Lung (tissue), 11 donors: ENCODE measurements at regions not wholly inside any gene's neighbourhood (a gene's known extent, or its start where the extent isn't known, plus 50 kb on each side); places are given as distances from the start of the nearest gene placed in this dataset.
A peak's percentile ranks its signal among the peaks of the same experiment; 100 is the strongest.
"Not testable (repeated sequence)": the region's sequence is repeated elsewhere in the genome, so short reads cannot be mapped to it uniquely, and the experiment has no call there.

Experiments
- ATAC-seq: fragments of 200-7000 bp; cut with Tn5 transposase; one replicate; pipeline ENCODE4 v1.9.1; 2020; ENCODE audit warnings: moderate number of reproducible peaks; ENCODE audit not compliant: insufficient read depth, low FRiP score
- DNase-seq, 3 donors: peaks; one replicate each; pipeline ENCODE4 v3.0.0-alpha.2; 2013 to 2017
- H3K27ac ChIP-seq, 2 donors: one replicate each; pipeline ENCODE4 v1.5.1; 2013; ENCODE audit warnings: mild to moderate bottlenecking in 2 of 2, moderate library complexity in 2 of 2, control low read depth in 1 of 2, inconsistent platforms in 1 of 2, low read depth in 1 of 2, low read length in 1 of 2
- H3K27me3 ChIP-seq, 3 donors: one replicate each; pipeline ENCODE4 v1.5.1; 2013; ENCODE audit warnings: low read length in 2 of 3; ENCODE audit not compliant: control insufficient read depth in 3 of 3, insufficient read depth in 3 of 3
- H3K36me3 ChIP-seq, 4 donors: one replicate each; pipeline ENCODE4 v1.5.1; 2013; ENCODE audit warnings: low read length in 4 of 4, mild to moderate bottlenecking in 1 of 4, moderate library complexity in 1 of 4; ENCODE audit not compliant: control insufficient read depth in 4 of 4, insufficient read depth in 4 of 4
- H3K4me1 ChIP-seq, 5 donors: one replicate each; pipeline ENCODE4 v1.5.1; 2013; ENCODE audit warnings: low read length in 5 of 5, mild to moderate bottlenecking in 2 of 5, moderate library complexity in 1 of 5; ENCODE audit not compliant: control insufficient read depth in 5 of 5, insufficient read depth in 5 of 5
- H3K4me3 ChIP-seq: one replicate; pipeline ENCODE4 v1.5.1; 2013; ENCODE audit warnings: mild to moderate bottlenecking, control low read depth, moderate library complexity
- H3K9ac ChIP-seq, 2 donors: one replicate each; pipeline ENCODE4 v1.5.1; 2013; ENCODE audit warnings: low read length in 2 of 2, control low read depth in 1 of 2; ENCODE audit not compliant: insufficient read depth in 1 of 2
- H3K9me3 ChIP-seq, 4 donors: one replicate each; pipeline ENCODE4 v1.5.1; 2013; ENCODE audit warnings: low read length in 3 of 4, mild to moderate bottlenecking in 1 of 4, moderate library complexity in 1 of 4; ENCODE audit not compliant: control insufficient read depth in 4 of 4, insufficient read depth in 3 of 4
- CTCF ChIP-seq: IDR thresholded peaks from 2 replicates; pipeline ENCODE4 v1.5.1; 2012; ENCODE audit warnings: mild to moderate bottlenecking; ENCODE audit errors: control extremely low read depth, extremely low read depth
- WGBS, 2 donors: extraction: QIAGEN DNeasy Blood & Tissue Kit; methylation state at CpG; one replicate each; pipeline ENCODE4 v1.1.7; 2013; 5-methylcytosine and 5-hydroxymethylcytosine counted together
- donor health status: control.
- donor health status: control.
- donor health status: Bipolar disorder and iron deficiency.
- donor health status: healthy.
- donor health status: DM: yes; HTN: yes; CAD: no.

- WGBS, 2 donors, result 2 to 3% methylated on average over 36 to 69 of the region's 69 CpGs
- H3K27ac ChIP-seq, result peak overlapping the region in 1 of 2 donors; percentile 33
- H3K36me3 ChIP-seq, result no peaks in the 10 kb centered on the region
- DNase-seq, result peak in 1 of 3 donors; percentile 19
- H3K9me3 ChIP-seq, result peaks cover 0 to 11% (median 0%) of the 10 kb centered on the region in 4 donors
- H3K4me1 ChIP-seq, result peaks cover 0 to 11% (median 0%) of the 10 kb centered on the region in 5 donors
- no peak for TF ChIP-seq CTCF
- peak overlapping the region; percentile 3 for H3K4me3 ChIP-seq
- H3K9ac ChIP-seq, result no peak overlapping the region
- H3K27me3 ChIP-seq, result peaks cover 0 to 61% (median 31%) of the 10 kb centered on the region in 3 donors
- peak; percentile 19 for ATAC-seq
These were observed 157.0 kb downstream of the BRD1 start for GRCh38 chr22:49670456-49671330.

GRCh38 chr22:49669969-49670455 lies 157.7 kb downstream of the BRD1 start:
- not testable (repeated sequence) for ATAC-seq, H3K9ac ChIP-seq, H3K27ac ChIP-seq, H3K36me3 ChIP-seq, DNase-seq
- H3K4me1 ChIP-seq, result peaks cover 0 to 12% (median 0%) of the 10 kb centered on the region in 5 donors
- peaks cover 0 to 11% (median 0%) of the 10 kb centered on the region in 4 donors for H3K9me3 ChIP-seq
- peak overlapping the region; percentile 3 for H3K4me3 ChIP-seq
- peaks cover 0 to 55% (median 29%) of the 10 kb centered on the region in 3 donors for H3K27me3 ChIP-seq
- WGBS, 2 donors, result 4% methylated on average over 31 to 33 of the region's 33 CpGs

- not testable (repeated sequence) for H3K4me3 ChIP-seq, H3K9ac ChIP-seq, ATAC-seq, H3K36me3 ChIP-seq, DNase-seq
- peaks cover 0 to 52% (median 29%) of the 10 kb centered on the region in 3 donors for H3K27me3 ChIP-seq
- H3K9me3 ChIP-seq, result peaks cover 0 to 15% (median 0%) of the 10 kb centered on the region in 4 donors
- H3K4me1 ChIP-seq, result peaks cover 0 to 13% (median 0%) of the 10 kb centered on the region in 5 donors
- 88 to 92% methylated on average over 1 of the region's 1 CpG for WGBS, 2 donors
- H3K27ac ChIP-seq, result peak overlapping the region in 1 of 2 donors; percentile 63
These were observed 158.2 kb downstream of the BRD1 start for GRCh38 chr22:49669427-49669968.

- Histone ChIP-seq H3K9ac (no peak overlapping the region), H3K9me3 (peaks cover 0 to 15% (median 0%) of the 10 kb centered on the region in 4 donors), H3K4me1 (peaks cover 0 to 13% (median 0%) of the 10 kb centered on the region in 5 donors), H3K36me3 (no peaks in the 10 kb centered on the region), H3K27ac (peak overlapping the region in 1 of 2 donors; percentile 54), H3K27me3 (peaks cover 0 to 45% (median 27%) of the 10 kb centered on the region in 3 donors), H3K4me3 (no peak overlapping the region)
- no peak for ATAC-seq
- TF ChIP-seq CTCF, result no peak
- 63 to 72% methylated on average over 19 of the region's 19 CpGs for WGBS, 2 donors
- DNase-seq, result no peak
These were observed 159.3 kb downstream of the BRD1 start for GRCh38 chr22:49668402-49668801.
